HEK293T (cell line): ENCODE measurements at regions not wholly inside any gene's neighbourhood (a gene's known extent, or its start where the extent isn't known, plus 50 kb on each side); places are given as distances from the start of the nearest gene placed in this dataset.

ENCODE experiments used
- CTBP1 ChIP-seq: fragments of 450-650 bp; IDR thresholded peaks from 2 replicates; pipeline ENCODE4 v1.6.1; 2016; ENCODE audit warnings: borderline replicate concordance
- NFRKB ChIP-seq: fragments of 450-650 bp; IDR thresholded peaks from 2 replicates; pipeline ENCODE4 v1.6.1; 2016; ENCODE audit warnings: mild to moderate bottlenecking, moderate library complexity

GRCh38 chr3:175988401-175988800 is 1129.3 kb downstream of the NAALADL2 start:
- TF ChIP-seq NFRKB (no peak), CTBP1 (no peak)
